ENCODE measurements at regions not wholly inside any gene's neighbourhood (a gene's known extent, or its start where the extent isn't known, plus 50 kb on each side); places are given as distances from the start of the nearest gene placed in this dataset.
A peak's percentile ranks its signal among the peaks of the same experiment; 100 is the strongest.

DNA sequence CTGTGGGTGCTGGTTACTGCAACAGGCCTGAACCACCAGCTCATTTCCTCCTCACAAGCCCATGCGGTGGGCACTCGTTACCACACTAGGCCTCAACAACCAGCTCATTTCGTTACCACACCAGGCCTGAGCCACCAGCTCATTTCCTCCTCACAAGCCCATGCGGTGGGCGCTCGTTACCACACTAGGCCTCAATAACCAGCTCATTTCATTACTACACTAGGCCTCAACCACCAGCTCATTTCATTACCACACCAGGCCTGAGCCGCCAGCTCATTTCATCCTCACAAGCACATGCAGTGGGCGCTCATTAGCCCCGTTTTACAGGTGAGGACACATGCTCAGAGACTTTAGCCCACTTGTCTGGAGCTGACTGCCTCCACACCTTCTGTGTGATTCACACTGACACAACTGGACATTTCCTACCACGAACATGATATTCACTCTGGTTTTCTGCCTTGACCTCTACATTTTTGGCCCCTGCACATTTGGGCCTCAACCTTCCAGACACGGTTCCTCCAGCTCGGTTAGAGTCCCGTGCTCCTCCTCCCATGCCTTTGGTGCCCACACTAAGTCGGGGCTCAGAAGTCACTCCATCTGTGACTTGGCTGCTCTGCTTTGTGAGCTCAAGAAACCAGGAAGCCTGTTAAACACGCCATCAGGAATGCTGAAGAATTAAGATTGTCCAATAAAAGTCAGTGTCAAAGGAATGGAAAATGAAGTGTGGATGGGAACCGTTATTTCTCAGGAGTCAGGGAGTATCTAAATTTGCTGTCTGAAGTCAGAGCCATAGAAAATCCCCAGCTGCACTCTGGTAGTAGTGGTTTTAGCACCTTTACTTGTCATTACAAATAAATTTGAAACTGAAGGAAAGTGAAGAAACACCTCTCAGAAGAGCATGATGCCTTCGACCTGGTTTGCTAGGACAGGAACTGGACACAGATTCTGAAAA lies 55.8 kb upstream of the LANCL2 start:
- WGBS (ENCODE audit: extremely low coverage, insufficient read length, low lambda C conversion rate): no CpG with 5 or more reads among the region's 17 CpGs
- H3K14ac ChIP-seq (ENCODE audit: insufficient read depth, low read length): no peak overlapping the region
- H2BK12ac ChIP-seq (ENCODE audit: insufficient read length, low read depth, low read length): no peak overlapping the region
- peak overlapping the region; percentile 21 for H4K8ac ChIP-seq (replicated peaks; ENCODE audit: insufficient read length, low read depth, low read length)
- H4K20me1 ChIP-seq (ENCODE audit: control insufficient read depth, insufficient read depth, insufficient read length): peaks cover 2% of the 10 kb centered on the region
- no peaks in the 10 kb centered on the region for H3K79me2 ChIP-seq (ENCODE audit: insufficient read depth, low read length)
- TF ChIP-seq, protein P1, sequence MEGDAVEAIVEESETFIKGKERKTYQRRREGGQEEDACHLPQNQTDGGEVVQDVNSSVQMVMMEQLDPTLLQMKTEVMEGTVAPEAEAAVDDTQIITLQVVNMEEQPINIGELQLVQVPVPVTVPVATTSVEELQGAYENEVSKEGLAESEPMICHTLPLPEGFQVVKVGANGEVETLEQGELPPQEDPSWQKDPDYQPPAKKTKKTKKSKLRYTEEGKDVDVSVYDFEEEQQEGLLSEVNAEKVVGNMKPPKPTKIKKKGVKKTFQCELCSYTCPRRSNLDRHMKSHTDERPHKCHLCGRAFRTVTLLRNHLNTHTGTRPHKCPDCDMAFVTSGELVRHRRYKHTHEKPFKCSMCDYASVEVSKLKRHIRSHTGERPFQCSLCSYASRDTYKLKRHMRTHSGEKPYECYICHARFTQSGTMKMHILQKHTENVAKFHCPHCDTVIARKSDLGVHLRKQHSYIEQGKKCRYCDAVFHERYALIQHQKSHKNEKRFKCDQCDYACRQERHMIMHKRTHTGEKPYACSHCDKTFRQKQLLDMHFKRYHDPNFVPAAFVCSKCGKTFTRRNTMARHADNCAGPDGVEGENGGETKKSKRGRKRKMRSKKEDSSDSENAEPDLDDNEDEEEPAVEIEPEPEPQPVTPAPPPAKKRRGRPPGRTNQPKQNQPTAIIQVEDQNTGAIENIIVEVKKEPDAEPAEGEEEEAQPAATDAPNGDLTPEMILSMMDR (conservative IDR thresholded peaks at IDR 0.05): no peak
- H2BK120ac ChIP-seq (ENCODE audit: low read depth, low read length, poor library complexity, severe bottlenecking): no peak overlapping the region
- H3K27ac Mint-ChIP-seq: no peak overlapping the region; a peak in 1 of 7 replicates
- no peak overlapping the region for H3K23ac ChIP-seq (ENCODE audit: insufficient read length, low read depth, low read length)
- no peaks in the 10 kb centered on the region; the same call in 1 of the 2 replicates for H3K27me3 ChIP-seq (ENCODE audit: insufficient read depth, low read length)
- H3K4ac ChIP-seq (ENCODE audit: low read depth, low read length): no peak overlapping the region
- H3K9me3 Mint-ChIP-seq: peaks cover 24% of the 10 kb centered on the region in 2 experiments
- no peak overlapping the region for H3T11ph ChIP-seq (ENCODE audit: low read length)
- no peak overlapping the region for H3K4me3 Mint-ChIP-seq
- no peak overlapping the region for H2BK5ac ChIP-seq (ENCODE audit: insufficient read length, low read length)
- no peaks in the 10 kb centered on the region for H3K9me3 ChIP-seq (ENCODE audit: control insufficient read depth, low read depth, low read length)
- H3K4me1 ChIP-seq (ENCODE audit: insufficient read depth, low read length): no peaks in the 10 kb centered on the region
- H3K23me2 ChIP-seq (ENCODE audit: insufficient read length, low read depth, low read length, poor library complexity, severe bottlenecking): no peaks in the 10 kb centered on the region
- DNase-seq: no peak
- no peak overlapping the region for H3K9ac ChIP-seq (ENCODE audit: extremely low read depth, insufficient read length, low read length)
- H2BK15ac ChIP-seq (ENCODE audit: low read depth, low read length): no peak overlapping the region
- no peak overlapping the region for H3K4me2 ChIP-seq (ENCODE audit: insufficient read depth, insufficient read length, low read length)
- peaks cover 4% of the 10 kb centered on the region for H3K27me3 Mint-ChIP-seq (ENCODE audit: low read depth)
- H2AFZ ChIP-seq (ENCODE audit: low read length): no peak overlapping the region
- no peak overlapping the region for H2AK5ac ChIP-seq (ENCODE audit: insufficient read length, low read length)
- peaks cover 16 to 24% of the 10 kb centered on the region in 2 experiments for H3K4me1 Mint-ChIP-seq
- no peak overlapping the region for H4K5ac ChIP-seq (ENCODE audit: insufficient read length, low read depth, low read length)
- no peak overlapping the region for H4K91ac ChIP-seq (ENCODE audit: insufficient read length, low read depth, low read length)
- no peak overlapping the region for H2BK20ac ChIP-seq (ENCODE audit: low read depth, low read length, poor library complexity, severe bottlenecking)
- H3K36me3 Mint-ChIP-seq (ENCODE audit: insufficient read depth in 1 of 3, low read depth in 3 of 3): peaks cover 14 to 18% (median 15%) of the 10 kb centered on the region in 3 experiments
- no peak overlapping the region for H3K27ac ChIP-seq (ENCODE audit: insufficient read length, low read depth, low read length)
- no peak overlapping the region for H3K56ac ChIP-seq (ENCODE audit: insufficient read length, low read depth, low read length)
- no peak overlapping the region for H3K18ac ChIP-seq (ENCODE audit: insufficient read length, low read depth, low read length)
- H3K79me1 ChIP-seq (ENCODE audit: insufficient read depth, low read depth, low read length, poor library complexity, severe bottlenecking): no peaks in the 10 kb centered on the region

All from H9 (cell line).